AML-193 (cell line): ENCODE measurements at regions not wholly inside any gene's neighbourhood (a gene's known extent, or its start where the extent isn't known, plus 50 kb on each side); places are given as distances from the start of the nearest gene placed in this dataset.
"Not testable (repeated sequence)": the region's sequence is repeated elsewhere in the genome, so short reads cannot be mapped to it uniquely, and the experiment has no call there.

Experiments used
- DNase-seq, 2 experiments: peaks; one replicate each; lab custom pipeline; 2025; lab: John Stamatoyannopoulos, UW

DNA sequence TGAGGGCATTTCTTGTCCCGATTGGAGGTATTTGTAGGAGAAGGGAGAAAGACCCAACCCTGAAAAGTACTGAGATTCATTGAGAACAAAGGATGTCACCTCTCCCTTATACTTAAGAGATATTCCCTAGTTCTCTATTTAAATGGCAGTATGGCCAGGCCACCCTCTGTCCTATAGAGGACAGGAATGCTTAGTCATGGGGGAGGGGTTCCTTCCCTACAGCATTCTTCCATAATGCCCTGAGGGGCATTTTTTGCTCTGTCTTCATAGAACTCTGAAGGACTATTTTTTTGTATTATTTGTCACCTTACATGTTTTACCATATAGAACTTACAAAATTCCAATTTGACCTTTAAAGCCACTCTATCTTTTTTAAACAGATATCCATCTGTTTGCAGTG, 176.3 kb downstream of the TMEM161B start:
- no peak for DNase-seq

DNA sequence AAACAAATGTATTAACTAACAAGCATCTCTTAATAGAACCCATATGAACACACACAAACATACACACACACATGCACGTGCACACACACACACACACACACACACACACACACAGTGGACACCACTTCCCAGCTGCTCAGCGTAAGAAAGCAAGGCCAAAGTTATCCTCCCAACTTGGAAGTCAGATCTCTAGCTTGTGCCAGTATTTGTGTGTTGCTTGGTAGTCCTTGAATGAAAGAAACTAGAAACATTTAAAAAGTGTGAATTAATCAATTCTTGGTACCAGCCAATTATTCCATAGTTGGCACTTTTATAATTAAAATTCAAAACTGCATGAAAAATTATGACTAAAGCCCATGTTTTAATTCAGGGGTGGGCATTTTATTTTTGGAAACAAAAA, 178.1 kb downstream of the TMEM161B start:
- DNase-seq, result no peak

DNA sequence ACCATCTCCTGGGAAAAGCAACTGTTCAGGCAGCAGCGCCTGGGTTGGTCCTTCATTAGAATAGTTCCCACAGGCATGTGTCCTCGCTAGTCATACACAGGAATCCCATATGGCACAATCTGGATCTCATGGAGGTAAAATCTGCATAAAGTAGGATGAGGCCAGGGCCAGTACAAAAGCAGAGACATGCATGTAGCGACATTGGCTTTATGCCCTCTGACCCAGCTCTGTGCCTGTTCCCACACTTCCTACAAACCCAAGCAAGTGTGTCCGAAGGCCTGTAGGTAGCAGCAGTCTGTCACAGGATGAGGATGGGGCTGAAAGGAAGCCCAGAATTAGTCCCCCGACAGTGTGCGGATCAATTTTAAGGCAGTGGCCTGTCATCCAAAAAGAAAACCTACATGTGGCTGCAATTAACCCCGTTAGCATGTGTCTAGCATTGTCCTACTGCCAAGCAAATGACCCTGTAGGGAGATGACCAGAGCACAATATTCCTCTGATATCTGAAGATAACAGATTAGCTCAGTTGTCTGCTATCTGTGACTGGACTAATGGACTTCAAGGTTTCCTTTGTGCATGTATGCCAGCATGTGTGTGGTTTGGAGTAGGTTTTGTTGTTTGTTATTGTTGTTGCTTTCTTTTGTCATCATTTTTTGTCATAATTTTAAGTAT, 178.8 kb downstream of the TMEM161B start:
- no peak for DNase-seq

DNA sequence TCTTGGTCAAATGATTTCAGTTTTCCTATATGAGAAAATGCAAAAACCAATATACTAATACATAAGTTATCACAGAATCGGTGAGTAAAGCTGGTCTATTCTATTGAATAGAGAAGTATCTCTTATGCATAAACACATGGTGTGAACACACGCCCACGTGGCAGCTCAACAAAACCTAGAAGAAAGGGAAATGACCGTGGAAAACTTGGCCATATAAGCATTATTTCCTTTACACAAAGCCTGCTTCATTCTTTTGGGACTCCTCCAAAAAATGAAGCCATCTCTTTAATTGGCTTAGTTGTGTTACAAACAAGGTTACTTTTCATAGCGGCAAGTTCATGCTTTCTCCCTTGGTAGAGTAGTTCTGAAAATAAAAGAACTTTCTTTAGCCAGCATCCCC, 183.2 kb downstream of the TMEM161B start:
- no peak for DNase-seq

DNA sequence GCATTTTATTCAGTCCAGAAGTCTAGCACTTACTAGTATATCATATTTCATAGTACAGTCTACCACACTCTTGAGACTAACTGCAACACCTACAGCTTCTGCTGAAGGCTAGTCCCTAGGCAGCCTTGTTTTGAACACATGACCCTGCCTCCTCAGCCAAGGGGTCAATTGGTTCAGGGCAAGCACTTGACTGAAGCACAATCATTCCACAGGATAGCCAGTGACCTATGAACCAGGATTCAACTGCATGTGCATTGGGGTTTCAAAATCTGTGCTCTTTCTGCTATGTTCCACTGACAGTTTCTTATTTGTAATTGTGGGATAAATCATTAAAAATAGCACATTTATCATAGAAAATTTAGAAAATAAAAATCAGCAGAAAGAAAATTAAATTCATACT, 186.8 kb downstream of the TMEM161B start:
- DNase-seq, result no peak

DNA sequence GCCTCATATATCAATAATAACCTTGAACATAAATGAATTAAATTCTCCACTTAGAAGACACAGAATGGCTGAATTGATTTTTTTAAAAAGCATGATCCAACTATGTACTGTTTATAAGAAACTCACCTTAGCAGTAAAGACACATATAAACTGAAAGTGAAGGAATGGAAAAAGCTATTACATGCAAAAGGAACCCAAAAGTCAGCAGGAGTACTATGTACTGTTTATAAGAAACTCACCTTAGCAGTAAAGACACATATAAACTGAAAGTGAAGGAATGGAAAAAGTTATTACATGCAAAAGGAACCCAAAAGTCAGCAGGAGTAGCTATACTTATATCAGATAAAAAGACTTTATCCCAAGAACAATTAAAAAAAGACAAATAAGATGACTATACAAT, 204.8 kb downstream of the TMEM161B start:
- DNase-seq, result no peak

DNA sequence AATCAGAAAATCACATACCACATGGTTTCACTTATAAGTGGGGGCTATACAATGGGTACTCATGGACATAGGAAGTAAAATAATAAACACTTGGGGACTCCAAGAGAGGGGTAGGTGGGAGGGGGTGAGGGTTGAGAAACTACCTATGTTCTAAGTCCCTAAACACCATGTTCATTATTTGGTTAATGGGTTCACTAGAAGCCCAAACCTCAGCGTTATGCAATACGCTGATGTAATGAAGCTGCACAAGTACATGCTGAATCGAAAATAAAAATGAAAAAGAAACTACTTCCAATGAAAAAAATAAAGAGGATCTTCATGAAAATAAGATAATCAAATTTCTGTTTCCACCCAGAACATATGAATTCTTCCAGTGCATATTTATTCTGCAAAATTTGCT, 208.5 kb downstream of the TMEM161B start:
- DNase-seq, result no peak

DNA sequence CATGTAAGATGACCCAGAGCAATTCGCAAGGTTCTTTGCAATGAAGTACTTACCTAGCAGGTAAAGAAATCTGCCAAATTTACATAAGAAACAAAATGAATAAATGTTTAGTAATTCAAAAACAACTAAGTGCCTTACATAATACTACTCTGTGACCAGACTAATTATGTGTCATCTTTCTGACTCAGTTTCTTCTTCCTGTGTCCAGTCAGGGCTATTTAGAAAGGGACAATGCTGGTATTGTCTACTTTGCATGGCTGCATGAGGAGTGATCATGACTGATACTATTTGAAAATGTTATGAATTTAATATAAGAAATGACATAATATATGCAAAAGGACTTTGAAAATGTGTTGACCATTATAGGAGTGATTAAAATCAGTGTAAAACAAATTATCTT, 210.0 kb downstream of the TMEM161B start:
- no peak for DNase-seq

DNA sequence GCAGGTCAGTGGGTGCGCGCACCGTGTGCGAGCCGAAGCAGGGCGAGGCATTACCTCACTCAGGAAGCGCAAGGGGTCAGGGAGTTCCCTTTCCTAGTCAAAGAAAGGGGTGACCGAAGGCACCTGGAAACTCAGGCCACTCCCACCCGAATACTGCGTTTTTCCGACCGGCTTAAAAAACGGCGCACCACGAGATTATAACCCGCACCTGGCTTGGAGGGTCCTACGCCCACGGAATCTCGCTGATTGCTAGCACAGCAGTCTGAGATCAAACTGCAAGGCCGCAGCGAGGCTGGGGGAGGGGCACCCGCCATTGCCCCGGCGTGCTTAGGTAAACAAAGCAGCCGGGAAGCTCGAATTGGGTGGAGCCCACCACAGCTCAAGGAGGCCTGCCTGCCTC, 216.2 kb downstream of the TMEM161B start:
- not testable (repeated sequence) for DNase-seq

DNA sequence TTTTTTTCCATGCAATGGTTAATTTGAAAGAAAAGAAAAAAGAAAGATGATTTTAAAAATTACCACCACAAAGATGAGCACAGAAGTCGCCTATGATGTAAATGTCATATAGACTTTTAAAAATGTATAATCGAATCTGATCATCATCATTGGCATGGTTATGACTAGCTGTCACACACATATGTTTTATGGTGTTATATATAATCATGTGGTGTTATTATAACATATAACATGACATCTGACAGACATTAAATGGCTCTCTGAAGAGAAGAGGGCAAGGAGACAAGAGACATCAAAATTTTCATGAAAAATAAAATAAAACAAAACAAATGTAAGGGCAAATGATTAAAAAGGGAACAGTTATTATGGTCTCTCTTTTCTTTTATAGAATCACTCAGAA, 217.5 kb downstream of the TMEM161B start:
- DNase-seq, result no peak

DNA sequence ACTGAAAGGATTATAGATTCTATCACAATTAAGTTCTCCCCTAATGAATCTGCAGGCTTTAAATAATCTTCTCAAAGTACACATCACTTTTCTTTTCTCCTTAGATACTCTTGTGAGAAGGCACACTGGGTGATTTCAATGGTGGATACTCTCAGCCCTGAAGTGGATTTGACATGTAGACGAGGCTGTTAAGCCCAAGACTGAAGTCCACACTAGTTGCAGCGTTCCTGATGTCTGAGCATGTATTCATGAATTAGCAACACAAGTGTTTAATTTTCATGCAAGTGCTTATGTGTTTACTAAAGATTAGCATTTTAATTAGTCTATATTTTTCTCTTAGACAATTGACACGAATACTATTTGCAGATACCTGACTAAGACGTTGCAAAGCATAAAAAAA, 218.9 kb downstream of the TMEM161B start:
- DNase-seq, result no peak

DNA sequence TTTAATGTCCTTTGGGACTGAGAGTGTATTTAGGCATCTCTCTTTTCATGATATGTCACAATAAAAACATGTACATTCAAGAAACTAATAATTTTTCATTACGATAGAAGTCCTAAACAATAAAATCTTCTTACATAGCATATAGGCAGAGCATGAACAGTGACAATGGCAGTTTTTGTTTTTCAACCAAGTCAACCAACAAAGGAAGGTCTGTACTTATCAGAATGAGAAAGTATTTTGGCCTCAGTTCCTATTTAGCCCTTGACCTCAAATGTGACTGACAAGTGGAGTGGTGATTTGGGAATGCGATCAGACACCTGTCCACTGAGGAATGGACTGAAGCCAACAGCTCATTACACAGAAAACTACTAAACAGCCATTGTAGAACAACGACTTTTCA, 219.5 kb downstream of the TMEM161B start:
- DNase-seq, result no peak

DNA sequence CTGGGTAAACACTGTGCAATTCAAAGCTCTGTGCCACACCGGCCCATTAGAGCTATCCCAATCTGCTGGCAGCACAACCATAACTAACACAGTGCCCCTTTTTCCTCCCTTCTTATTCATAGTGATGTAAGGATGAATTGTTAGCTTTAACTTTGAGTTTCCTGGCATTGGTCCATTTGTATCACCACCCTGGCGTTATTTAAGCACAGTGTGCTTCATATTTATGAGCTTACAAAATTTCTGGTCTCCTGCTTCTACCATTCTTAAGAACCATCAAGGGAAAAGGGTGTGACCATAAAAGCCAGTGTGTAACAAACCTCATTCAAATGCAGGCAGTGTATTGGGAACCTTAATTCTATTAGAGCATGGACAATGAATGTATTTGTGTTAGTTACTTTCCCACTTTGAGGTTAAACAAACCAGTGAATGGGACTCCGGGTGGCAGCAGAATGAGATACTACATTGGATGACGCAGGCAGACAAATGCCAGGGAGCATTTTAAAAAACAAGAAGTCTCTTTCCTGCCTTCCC, 222.6 kb downstream of the TMEM161B start:
- DNase-seq, result no peak

DNA sequence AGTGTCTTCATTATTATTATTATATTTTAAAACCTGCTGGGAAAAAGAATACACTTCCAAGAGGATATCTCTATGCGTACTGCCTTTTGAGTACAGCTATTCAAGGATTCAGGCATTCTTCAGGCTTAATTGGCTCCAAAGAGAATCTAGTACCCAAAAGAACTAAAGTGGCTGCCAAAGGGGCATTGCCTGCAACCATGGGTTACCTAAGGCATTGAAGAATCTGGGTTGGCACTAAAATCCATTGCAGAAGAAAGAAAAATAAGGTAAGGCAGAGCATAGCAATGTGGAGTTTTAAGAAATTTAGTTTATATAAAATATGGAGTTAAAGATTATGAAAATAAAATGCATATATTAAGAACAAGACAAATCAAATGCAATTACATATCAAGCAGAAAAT, 223.5 kb downstream of the TMEM161B start:
- DNase-seq, result no peak

DNA sequence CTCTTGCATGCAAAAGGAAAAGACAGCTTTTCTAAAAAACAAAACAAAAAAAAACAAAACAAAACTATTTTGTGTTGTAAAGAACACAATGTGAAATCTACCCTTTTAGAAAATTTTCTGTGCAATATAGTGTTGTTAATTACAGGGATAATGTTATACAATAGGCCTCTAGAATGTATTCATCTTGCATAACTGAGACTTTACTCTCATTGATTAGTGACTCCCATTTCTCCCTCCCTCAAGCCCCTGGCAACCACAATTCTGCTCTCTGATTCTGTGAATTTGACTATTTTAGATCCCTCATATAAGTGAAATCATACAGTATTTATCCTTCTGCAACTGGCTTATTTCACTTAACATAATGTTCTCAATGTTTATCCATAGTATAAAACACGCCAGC, 234.1 kb downstream of the TMEM161B start:
- DNase-seq, result no peak

DNA sequence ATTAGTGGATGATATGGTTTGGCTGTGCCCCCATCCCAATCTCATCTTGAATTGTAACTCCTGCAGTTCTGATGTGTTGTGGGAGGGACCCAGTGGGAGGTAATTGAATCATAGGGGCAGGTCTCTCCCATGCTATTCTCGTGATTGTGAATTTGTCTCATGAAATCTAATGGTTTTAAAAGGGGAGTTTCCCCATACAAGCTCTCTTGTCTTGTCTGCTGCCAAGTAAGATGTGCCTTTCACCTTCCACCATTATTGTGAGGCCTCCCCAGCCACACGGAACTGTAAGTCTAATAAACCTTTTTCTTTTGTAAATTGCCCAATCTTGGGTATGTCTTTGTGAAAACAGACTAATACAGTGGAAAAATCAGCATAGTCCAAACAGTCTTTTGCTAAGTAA, 235.5 kb downstream of the TMEM161B start:
- no peak for DNase-seq

DNA sequence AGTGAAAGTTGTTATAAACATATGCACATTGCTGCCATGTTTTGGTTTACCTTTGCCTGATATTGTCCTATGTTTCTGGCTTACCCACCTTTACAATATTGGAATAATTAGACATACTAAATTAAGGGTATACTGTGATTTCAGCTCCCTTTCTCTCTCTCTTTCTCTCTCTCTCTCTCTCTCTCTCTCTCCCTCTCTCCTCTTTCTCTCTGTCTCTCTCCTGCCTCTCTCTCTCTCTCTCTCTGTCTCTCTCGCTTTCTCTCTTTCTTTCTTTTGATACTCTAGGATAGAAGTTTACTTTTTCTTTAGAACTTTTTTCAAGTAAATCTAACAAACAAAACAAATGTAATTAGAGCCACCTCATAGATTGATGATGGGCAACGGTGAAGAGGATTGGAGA, 239.6 kb downstream of the TMEM161B start:
- DNase-seq, result no peak

DNA sequence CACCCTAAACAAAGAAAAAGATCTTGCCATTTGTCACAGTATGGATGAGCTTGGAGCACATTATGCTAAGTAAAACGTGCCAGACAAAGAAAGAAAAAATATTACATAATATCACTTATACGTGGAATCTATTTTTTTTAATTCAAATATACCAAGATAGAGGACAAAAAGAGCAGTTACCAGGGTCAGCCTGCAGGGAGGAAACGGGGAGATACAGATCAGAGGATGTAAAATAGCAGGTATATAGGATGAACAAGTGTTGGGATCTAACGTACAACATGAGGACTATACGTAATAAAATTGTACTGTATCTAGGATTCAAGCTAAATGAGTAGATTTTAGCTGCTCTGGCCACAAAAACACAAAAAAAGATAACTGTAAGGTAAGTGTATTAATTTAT, 247.5 kb downstream of the TMEM161B start:
- DNase-seq, result no peak

DNA sequence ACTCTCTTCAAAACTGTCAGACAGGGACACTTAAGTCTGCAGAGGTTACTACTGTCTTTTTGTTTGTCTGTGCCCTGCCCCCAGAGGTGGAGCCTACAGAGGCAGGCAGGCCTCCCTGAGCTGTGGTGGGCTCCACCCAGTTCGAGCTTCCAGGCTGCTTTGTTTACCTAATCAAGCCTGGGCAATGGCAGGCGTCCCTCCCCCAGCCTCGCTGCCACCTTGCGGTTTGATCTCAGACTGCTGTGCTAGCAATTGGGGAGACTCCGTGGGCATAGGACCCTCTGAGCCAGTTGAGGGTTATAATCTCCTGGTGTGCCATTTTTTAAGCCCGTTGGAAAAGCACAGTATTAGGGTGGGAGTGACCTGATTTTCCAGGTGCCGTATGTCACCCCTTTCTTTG, 253.7 kb downstream of the TMEM161B start:
- DNase-seq, result not testable (repeated sequence)

DNA sequence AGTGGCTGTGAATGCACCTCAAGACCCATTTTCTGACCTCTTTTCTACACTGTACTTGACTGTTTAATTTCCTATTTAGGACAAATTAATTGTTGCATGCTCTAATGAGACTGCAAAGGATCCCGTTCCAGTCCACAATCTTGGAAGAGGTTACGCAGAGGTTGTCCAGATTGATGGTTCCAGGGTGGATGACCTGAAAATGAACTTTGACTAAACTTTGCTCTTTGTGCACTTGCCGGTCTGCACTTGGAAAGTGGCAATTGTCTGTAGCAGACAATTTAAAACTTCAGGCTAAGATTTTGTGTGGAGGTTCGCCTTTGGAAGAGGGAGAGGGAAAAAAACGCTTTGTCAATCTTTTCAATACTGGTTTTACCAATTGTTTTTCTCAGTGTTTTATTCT, 267.8 kb downstream of the TMEM161B start:
- DNase-seq, result no peak

DNA sequence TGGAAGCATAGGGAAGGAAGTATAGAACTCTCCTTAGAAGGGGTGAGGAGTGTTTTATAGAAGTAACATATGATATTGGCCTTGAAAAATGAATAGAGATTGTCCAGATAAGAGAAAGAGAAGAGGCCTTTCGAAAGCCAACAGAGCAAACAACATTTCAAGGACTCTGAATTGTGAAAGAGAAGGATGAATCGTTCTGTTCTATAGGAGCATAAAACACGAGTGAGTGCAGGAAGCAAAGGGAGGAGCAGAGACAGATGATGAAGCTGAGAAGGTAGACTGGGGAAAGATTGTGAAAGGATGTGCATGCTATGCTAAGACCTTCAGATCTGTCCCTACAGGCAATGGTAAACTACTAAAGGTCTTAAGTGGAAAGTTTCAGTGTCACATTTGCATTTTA, 271.0 kb downstream of the TMEM161B start:
- no peak for DNase-seq

DNA sequence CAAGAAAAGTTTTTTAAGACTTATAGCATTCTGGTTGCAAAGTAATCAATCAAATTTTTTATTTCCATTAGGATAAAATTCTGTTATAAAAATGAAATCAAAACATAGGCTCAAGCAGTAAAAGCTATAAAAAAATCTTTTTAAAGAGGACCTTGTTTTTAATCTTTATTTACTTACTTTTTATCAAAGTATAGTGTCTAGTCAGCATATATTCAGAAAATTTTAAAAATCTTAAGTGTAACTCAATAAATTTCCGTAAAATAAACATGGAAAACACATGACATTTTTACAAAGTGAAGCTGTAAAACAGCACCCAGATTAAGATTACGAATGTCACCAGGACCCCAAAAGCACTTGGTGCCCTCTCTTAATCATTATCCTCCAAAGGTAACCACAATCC, 302.4 kb downstream of the TMEM161B start:
- DNase-seq, result no peak

DNA sequence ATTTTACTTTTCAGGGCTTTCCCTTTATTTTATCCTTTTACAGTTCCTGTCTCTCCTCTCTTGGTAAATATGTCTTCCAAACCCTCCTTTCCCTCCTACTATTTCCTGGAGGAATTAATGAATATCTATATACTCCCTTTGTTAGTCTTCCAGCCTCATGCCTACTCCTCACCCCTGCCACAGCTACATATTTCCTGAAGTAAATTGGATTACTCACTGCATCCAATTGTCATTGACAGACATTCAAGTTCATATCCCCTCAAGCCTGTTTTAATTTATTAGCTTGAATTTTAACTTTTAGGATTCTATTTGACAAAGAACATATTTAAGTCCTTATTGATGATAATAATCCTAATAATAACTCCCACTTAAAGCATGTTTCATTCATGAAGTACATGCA, 314.5 kb downstream of the TMEM161B start:
- DNase-seq, result no peak

DNA sequence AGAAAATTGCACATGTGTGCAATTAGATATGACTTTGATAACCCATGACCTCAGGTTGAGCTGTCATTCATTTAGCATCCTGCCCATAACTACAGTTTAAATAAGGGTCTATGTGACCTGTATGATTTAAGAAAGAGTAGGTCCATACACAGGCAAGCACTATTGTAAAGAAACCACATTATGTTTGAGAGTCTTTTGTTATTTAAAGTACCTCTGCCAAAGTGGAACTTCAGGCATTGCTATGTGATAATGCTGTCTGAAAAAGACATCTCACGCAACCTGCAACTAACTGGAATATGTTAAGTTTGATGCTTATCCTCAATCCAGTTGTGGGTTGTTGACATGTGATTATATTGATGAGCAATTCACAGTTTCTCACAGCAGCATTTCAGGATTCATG, 317.0 kb downstream of the TMEM161B start:
- DNase-seq, result no peak
